ENCODE measurements at regions not wholly inside any gene's neighbourhood (a gene's known extent, or its start where the extent isn't known, plus 50 kb on each side); places are given as distances from the start of the nearest gene placed in this dataset.

GRCh38 chr2:64345998-64346397, 108.0 kb upstream of the LGALSL start:
- DNase-seq: no peak

DNA sequence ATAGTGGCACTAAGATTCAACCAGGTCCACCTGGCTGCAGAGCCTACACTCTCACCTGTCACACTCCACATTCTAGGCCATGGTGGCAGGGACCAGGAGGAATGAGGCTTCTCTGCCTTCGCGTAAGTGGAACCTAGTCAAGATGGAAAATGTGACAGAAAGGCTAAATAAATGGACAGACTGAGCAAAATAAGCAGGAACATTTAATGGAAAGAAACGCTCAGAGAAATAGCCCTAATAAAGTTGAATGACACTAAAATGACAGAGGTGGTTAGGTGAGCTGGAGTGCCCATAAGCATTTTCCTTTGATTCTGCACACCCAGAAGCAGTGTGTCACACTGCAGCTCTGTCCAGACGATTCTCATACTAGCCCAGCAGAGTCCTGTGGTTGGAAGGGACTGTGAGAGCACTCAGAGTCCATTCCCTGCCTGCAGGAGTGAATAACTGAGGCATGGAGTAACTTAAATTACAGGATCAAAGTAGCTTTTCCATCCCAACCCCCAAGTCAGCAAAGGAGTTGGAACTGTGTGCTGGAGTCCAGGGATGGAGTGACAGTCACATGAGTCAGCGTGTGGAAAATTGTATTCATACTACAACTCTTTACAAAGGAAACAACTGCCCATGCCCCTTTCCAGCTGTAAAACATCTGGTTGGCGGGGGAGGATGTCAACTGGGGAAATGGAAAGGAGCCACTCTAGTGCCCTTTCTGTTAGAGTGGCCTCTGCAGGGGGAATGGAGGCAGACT, 105.4 kb upstream of the LGALSL start:
- DNase-seq: no peak

DNA sequence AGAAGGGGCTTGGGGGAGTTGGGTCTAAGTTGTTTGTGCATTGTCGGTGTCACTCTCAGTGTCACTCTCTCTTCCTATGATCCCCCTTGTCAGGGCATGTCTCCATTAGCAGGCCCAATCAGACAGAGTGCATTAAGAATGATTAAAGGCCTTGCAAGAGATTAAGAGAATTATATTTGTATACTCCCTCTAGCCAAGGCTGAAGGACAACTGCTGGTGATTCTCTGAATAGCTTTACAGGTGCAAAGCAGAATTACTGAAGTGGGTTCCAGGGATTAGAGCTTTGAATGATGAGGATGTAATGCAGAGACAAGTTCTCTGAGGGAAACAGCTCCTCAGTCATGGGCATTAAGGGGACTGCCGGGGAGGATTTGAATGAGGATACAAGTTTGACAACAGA, 104.8 kb upstream of the LGALSL start:
- no peak for DNase-seq

GRCh38 chr2:64350996-64351395, 103.0 kb upstream of the LGALSL start:
- no peak for DNase-seq

DNA sequence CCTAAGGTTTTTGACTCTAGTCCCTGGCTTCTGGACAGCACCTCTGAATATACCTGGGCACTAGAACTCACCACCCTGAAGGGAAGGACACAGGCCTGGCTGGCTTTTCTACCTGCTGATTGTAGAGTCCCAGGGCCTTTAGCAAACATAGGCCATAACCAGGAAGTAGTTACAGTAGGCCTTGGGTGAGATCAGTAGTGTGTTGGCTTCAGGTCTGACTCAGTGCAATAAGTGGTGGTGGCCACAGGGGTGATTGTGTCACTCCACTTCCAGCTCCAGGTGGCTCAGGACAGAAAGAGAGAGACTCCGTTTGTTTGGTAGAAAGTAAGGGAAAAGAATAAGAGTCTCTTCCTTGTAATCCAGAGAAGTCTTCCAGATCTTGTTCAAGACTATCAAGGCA, 101.7 kb upstream of the LGALSL start:
- DNase-seq: no peak

GRCh38 chr2:64354857-64355680, 98.9 kb upstream of the LGALSL start:
- no peak for DNase-seq

- DNase-seq: no peak
These were observed 97.1 kb upstream of the LGALSL start for GRCh38 chr2:64356906-64357305.

DNA sequence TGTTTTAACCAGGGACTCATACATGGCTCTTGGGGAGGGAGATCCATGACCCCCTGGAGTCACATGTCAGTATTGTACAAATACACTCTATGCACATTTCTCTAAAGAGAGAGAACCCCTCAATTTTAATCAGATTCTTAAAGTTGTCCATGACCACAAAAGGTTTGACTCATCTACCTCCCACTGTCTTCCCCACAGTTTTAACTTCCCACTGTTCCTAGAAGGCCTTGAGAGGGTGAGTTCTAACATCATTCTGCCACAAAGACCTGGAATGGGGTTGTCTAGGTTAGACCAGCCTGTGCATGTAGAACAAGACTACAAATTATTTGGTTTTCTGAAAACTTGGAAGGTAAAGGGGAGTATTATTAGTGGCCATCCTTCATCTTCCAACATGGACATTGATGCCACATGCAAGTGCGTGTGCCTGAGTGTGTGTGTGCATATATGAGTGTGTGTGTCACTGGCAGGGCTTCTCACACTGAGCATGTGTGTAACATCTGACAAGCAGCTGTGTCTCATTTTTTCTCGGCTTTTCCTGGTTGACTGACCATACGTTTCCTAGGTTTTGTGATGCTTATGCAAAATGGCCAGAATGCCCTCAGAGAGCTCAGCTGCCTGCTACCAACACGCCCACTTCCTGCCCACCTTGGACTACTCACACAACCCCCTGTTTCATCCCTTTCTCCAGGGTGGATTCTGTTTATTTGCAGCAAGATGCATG, 94.6 kb upstream of the LGALSL start:
- no peak for DNase-seq

DNA sequence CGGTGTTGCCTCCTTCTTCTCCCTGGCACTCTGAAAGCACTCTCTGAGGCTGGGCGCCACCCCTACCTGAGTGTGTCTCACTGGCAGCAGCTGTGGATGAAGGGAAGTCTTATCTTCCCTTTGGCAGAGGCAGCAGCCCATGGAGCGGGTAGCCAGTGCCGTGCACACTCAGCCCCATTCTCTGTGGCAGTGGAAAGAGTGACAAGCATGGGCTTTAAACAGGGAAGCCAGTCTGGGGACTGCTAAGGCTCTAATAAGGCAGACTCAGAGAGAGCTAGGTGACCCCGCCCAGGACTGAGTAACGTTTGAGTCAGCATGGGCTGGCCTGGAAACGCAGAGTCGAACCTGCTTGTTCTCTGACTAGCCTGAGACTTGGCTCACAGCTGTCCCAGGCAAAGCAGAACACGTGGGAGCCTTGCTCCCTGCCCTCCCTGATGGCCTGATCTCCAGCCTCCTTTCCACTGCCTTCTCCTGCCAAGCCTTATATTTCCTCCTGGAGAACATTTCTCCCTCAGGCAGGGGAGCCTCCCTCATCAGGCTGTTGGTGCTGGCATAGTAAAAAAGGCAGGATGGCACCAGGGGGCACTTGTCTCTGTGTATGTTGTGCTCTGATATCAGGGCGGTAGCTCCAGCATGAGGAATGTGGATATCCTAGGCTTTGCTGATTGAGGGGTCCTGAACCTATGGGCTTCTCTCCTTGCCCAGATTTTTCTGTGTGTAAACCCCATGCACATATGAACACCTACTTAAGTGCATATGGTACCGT, 93.9 kb upstream of the LGALSL start:
- DNase-seq: no peak

DNA sequence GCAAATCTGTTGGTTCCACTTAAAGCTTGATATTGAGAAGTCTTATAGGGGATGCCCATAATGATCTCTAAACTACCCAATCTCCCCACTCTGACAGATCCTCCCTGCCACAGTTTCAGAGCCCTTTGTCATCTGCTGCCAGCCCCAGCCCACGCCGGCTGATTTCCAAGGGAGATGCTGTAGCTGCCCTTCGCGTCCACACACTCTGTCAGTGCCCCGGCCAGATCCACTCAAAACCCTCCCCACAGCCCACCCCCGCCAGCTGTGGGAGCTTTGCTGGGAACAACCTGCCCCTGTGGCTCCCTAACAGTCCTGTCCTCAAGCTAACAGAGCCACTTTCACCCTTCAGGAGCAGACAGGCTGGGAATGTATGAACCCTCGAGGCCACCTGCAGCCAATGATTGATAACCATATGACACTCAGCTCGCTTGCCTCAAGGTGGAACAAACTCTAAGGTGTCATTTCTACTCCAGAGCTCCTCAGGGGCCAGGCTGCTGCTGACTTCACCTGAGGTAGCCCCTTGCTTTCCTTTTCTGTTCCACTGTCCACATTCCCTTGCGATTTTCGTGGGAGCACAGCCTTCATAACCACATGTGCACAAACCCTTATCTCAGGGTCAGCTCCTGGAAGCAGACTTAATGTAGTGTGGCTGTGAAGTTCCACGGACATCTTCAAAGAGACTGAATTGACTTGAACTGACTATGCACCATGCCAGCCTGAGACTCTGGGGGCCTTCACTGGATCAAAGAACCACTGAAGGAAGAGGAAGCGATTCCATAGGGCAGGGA, 92.6 kb upstream of the LGALSL start:
- DNase-seq: no peak

- DNase-seq: no peak
These were observed 91.4 kb upstream of the LGALSL start for GRCh38 chr2:64362562-64363026.

DNA sequence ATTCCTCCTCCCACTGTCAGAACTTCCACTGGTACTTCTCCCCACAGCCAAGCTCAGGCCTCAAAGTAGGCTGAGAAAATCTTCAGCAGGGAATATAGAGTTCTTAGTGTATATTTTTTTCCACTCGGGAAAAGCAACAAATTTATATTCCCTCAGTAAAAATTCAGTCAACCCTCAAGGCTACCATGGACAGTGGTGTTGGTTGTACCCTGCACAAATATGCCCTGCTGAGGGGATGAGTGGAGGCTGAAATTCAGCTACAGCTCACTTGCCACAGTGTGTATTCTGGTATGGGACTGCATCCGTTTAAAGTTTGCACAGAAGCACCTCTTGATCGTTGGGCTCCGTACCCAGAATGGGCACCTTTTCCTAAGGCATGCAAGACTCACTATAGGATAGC, 90.8 kb upstream of the LGALSL start:
- DNase-seq: no peak

DNA sequence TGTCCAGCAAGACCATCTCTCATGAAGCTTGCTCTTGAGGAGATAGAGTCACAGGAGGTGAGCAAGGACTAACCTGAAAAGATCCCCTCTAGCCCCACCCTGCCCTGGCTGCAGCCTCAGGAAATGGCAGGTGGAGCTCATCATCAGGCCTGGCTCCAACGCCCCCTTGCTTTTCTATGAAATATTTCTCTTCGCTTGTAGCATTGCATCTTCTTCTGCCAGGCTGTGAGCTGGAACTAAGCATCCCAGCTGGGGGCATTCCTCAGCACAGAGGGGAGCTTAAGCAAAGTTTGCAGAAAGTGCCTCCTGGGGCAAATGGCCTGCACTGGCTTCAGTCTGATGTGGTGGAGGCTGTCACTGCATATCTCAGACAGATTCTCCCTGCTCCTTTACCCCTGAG, 90.1 kb upstream of the LGALSL start:
- no peak for DNase-seq

DNA sequence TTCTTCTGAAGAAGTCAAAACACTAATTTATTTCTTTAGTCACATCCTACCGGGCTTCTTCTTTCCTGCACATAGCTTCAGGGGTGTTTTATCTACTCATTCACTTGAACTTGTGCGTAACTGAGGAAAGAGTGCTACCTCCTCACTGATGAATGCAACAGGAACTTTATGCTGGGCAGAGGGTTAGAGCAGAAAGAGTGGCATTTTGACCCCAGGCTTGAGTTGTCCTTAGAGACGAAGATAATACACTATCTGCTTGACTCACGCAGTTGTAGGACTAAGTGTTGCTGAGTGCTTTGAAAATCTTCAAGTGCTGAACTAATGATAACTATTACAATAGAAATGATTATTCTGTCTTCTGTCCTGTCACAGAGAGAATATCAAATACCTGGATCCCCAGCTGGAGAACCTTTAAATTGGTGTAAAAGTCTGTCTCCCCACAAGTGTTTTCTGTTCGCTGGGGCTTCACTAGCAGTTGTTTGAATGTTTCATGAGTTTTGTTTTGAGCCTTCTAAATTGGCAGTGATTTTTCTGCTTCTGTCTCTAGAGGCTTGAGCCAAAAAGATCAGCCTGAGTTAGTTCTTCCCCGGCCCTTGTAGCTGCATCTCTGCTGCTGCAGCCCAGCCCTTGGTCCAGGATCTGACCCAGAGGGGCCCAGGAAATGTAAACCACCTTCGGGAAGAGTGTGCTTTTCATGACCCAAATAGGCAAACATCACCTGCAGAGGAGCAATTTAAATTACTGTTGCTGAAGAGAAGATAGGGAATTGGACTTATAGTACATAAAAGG, 86.3 kb upstream of the LGALSL start:
- no peak for DNase-seq

DNA sequence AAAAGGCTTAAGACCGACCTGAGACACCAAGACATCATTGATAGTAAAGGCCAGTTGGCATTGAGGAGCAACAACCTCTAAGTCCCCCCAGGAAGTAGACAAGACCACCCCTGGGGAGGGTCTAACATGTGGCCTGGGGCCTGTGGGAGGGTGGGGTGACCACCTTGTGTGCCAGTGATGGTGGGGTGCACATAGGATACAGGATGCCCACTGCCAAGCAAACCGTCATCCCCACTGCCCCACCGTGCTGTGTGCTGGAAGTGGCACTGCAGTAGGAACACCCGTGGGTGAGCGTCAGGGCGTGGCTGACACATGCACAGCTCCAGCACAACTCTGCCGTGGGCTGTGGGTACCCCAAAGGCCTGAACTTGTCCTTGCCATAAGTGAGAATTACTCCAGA, 84.3 kb upstream of the LGALSL start:
- no peak for DNase-seq

DNA sequence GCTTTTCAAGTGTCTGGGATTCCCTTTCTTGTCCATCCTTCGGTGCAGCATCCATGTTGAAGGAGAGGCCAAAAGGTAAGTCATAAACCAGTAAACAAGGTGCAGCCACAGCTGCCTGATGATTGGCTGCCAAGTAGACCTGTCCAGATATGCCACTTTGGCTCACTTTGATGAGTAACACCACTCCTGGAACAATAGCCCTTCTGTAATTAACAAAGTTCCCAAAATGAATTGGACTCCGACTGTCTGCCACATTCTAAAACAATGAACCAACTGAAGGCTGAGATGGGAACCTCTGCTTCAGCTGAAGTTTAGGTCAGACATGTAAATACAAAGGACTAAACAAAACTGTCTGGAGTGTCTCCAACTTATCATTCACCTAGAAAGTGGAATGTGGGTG, 82.2 kb upstream of the LGALSL start:
- DNase-seq: no peak

DNA sequence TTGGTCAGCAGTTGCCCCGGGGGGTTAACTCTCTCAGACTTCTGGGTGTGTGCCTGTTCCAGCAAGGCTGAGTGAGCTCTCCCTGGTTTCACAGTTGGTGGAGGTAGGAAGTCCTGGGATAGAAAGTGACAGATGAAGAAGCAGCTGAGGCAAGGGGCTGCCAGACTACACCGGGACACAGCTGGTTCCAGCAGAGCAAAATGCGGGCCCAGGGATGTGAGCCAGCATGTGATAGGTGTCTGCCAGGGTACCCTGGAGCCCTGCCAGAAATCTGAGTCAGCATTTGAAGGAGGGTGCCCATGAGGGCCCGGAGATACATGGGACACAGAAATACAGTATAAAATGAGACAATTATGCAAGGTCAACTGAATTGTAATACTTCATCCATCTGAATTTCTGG, 79.3 kb upstream of the LGALSL start:
- no peak for DNase-seq

- DNase-seq: no peak
These were observed 77.0 kb upstream of the LGALSL start for GRCh38 chr2:64376926-64377325.

GRCh38 chr2:64379186-64379585, 74.8 kb upstream of the LGALSL start:
- no peak for DNase-seq

GRCh38 chr2:64380853-64381527, 73.0 kb upstream of the LGALSL start:
- DNase-seq: no peak

Measured in NCI-H2081 treated with DMSO at 0.1 percent for 48 hours (cell line).